ENCODE measurements at regions not wholly inside any gene's neighbourhood (a gene's known extent, or its start where the extent isn't known, plus 50 kb on each side); places are given as distances from the start of the nearest gene placed in this dataset.
A peak's percentile ranks its signal among the peaks of the same experiment; 100 is the strongest.

DNA sequence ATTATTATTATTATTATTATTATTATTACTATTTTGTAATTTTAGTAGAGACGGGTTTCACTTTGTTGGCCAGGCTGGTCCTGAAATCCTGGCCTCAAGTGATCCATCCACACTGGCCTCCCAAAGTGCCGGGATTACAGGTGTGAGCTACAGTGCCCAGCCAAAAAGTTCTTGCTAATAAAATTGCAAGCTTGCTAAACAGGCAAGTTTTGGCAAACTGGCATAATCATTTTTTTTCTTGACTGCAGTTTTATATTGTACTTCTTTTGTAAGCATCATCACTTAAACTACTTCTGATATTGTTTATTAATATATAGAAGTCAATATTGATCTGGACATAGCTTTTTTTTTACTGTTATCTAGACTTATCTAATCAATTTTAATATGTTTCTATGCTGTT is 536.4 kb downstream of the LRFN5 start:
- TF ChIP-seq, protein P1, sequence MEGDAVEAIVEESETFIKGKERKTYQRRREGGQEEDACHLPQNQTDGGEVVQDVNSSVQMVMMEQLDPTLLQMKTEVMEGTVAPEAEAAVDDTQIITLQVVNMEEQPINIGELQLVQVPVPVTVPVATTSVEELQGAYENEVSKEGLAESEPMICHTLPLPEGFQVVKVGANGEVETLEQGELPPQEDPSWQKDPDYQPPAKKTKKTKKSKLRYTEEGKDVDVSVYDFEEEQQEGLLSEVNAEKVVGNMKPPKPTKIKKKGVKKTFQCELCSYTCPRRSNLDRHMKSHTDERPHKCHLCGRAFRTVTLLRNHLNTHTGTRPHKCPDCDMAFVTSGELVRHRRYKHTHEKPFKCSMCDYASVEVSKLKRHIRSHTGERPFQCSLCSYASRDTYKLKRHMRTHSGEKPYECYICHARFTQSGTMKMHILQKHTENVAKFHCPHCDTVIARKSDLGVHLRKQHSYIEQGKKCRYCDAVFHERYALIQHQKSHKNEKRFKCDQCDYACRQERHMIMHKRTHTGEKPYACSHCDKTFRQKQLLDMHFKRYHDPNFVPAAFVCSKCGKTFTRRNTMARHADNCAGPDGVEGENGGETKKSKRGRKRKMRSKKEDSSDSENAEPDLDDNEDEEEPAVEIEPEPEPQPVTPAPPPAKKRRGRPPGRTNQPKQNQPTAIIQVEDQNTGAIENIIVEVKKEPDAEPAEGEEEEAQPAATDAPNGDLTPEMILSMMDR (IDR thresholded peaks at IDR 0.05; ENCODE audit: insufficient read depth, low read depth, low read length), result no peak
- no peak overlapping the region for H3K4me3 ChIP-seq (ENCODE audit: low read depth, low read length)
- DNase-seq (ENCODE audit: low read depth), result no peak

DNA sequence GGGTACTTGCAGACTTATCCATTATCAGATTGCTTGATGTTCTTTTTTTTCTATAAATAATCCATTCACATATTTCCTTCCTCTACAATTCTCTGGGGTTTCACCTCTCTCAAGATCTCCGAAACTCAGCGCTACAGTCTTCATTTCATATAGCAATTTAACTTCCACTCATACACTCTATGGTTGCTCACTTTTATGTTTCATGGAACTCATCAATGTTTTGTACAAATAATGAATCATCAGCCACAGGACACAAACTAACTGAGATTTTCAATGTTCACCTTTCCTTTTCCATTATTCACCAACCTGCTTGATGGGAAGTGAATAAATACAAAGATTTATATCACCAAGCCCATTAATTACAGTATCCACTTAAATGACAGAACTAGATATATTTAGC is 534.7 kb downstream of the LRFN5 start:
- DNase-seq (ENCODE audit: low read depth), result no peak
- TF ChIP-seq, protein P1 (IDR thresholded peaks at IDR 0.05; ENCODE audit: insufficient read depth, low read depth, low read length), result no peak
- no peak overlapping the region for H3K4me3 ChIP-seq (ENCODE audit: low read depth, low read length)

DNA sequence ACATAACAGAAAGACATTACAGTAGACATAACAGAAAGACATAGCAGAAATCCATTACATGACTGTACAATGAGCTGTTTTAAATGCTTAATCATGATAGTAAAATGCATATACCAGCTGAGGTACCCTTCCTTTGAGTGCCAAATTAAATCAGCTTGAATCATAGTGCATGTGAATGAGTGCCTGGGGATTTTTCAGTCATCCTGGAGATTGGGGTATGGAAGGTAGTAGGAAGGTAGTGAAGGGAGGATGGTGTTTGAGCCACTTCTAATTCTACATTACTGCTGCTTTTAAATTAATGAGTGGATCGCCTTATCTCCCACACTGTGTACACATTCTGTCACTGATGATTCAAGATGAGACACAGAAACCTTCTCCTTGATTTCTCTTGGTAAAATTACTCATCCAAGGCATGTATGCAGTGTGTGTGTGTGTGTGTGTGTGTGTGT is 534.2 kb downstream of the LRFN5 start:
- no peak overlapping the region for H3K4me3 ChIP-seq (ENCODE audit: low read depth, low read length)
- peak; percentile 45 for DNase-seq (ENCODE audit: low read depth)

DNA sequence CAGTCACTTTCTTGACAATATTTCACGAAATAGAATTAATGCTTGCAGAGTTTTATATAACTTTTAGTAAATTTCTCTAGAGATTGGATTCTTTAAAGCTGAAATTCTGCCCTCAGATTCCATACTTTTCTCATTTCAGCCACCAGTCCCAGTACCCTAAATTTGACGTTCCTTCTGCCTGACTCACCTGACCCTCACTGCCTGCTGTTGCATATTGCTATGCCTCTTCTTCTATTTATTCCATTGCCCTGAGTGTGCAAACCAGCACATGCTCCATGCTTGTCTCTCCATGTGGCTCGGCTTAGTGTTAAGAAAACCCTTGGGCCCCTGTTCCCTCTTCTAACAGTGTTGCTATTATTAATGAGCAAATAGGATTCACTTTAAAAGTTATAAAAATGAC is 533.3 kb downstream of the LRFN5 start:
- DNase-seq (ENCODE audit: low read depth), result no peak

More for the DNA sequence above, 534.2 kb downstream of the LRFN5 start:
- TF ChIP-seq, protein P1 (IDR thresholded peaks at IDR 0.05; ENCODE audit: insufficient read depth, low read depth, low read length), result no peak

DNA sequence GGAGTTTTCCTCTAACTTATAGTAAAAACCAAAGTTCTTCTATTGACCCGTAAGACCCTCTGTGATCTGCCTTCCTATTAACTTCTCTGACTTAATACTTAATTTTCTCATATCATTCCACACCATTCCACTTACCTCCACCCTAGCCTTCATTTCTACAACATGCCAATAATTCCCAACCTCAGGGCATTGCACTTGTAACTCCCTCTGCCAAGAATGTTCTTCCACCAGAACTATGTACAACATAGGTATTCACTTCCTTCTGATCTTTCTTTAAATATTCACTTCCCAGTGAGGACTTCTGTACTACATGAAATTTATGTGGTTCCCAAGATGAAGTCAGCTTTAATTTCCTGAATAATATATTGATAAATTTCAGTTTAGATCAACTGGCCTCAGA is 531.7 kb downstream of the LRFN5 start:
- TF ChIP-seq, protein P1 (IDR thresholded peaks at IDR 0.05; ENCODE audit: insufficient read depth, low read depth, low read length), result no peak
- no peak for DNase-seq (ENCODE audit: low read depth)
- H3K4me3 ChIP-seq (ENCODE audit: low read depth, low read length), result no peak overlapping the region

More for the DNA sequence above, 533.3 kb downstream of the LRFN5 start:
- H3K4me3 ChIP-seq (ENCODE audit: low read depth, low read length), result no peak overlapping the region
- TF ChIP-seq, protein P1 (IDR thresholded peaks at IDR 0.05; ENCODE audit: insufficient read depth, low read depth, low read length), result no peak

DNA sequence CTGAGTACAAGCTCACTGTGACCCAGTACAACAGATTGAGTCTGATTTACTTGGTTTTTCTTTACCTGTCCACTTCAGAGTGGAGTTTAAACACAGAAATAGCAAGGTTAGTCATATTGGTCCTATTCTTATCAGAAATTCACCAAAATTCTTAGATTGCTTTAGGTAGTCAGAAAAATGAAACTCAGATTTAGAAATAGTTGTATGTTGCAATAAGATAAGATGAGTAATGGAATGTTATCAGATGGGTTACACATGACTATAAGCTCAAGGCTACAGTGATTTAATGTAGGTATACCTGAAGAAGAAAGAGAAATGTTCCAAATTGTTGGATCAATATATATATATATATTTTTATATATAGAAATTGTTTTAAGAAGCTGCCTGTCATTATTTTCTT is 524.1 kb downstream of the LRFN5 start:
- H3K4me3 ChIP-seq (ENCODE audit: low read depth, low read length), result no peak overlapping the region
- DNase-seq (ENCODE audit: low read depth), result peak; percentile 10
- TF ChIP-seq, protein P1 (IDR thresholded peaks at IDR 0.05; ENCODE audit: insufficient read depth, low read depth, low read length), result no peak

DNA sequence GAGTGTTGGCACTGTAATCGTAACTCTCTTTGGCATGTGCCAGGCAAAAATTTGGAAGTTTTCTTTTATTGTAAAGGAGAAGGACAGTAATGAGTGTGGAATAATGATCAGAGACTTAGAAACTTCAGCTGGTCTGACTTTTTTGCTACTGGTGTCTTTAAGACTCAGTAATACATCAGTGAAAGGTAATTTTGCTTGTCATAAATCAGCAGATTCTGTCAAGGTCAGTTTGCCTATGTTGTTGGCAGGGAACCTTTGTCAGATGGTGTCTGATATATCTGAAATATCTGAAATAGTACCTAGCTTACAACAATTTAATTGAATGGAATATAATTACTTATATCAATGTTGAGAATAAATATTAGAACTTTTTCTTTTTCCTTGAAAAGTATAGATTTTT is 516.9 kb downstream of the LRFN5 start:
- TF ChIP-seq, protein P1 (IDR thresholded peaks at IDR 0.05; ENCODE audit: insufficient read depth, low read depth, low read length), result no peak
- no peak overlapping the region for H3K4me3 ChIP-seq (ENCODE audit: low read depth, low read length)

More for the DNA sequence above, 516.9 kb downstream of the LRFN5 start:
- DNase-seq (ENCODE audit: low read depth), result no peak

Data from fibroblast of villous mesenchyme (primary cell).